HG02840 (cell line): ENCODE measurements at regions not wholly inside any gene's neighbourhood (a gene's known extent, or its start where the extent isn't known, plus 50 kb on each side); places are given as distances from the start of the nearest gene placed in this dataset.

Experiments used
- ATAC-seq: cut with Tn5 transposase; IDR thresholded peaks from one replicate; pipeline ENCODE4 v1.9.1; 2021; ENCODE audit warnings: mild to moderate bottlenecking, moderate library complexity, moderate number of reproducible peaks; ENCODE audit not compliant: unreplicated experiment, low FRiP score

- ATAC-seq, result no peak
Observed at GRCh38 chrX:43479070-43479469, 177.0 kb upstream of the MAOA start.

GRCh38 chrX:43479850-43480249 is 176.2 kb upstream of the MAOA start:
- no peak for ATAC-seq

- ATAC-seq, result no peak
Observed at GRCh38 chrX:43481576-43481975, 174.5 kb upstream of the MAOA start.

GRCh38 chrX:43493756-43494155 is 162.3 kb upstream of the MAOA start:
- no peak for ATAC-seq

- ATAC-seq, result no peak
Observed at GRCh38 chrX:43500246-43500645, 155.9 kb upstream of the MAOA start.

- ATAC-seq, result no peak
Observed at GRCh38 chrX:43500996-43501694, 155.0 kb upstream of the MAOA start.

GRCh38 chrX:43504394-43504793 is 151.7 kb upstream of the MAOA start:
- no peak for ATAC-seq

GRCh38 chrX:43505769-43506168 is 150.3 kb upstream of the MAOA start:
- ATAC-seq, result no peak

- no peak for ATAC-seq
Observed at GRCh38 chrX:43508694-43509093, 147.4 kb upstream of the MAOA start.

GRCh38 chrX:43510209-43510608 is 145.9 kb upstream of the MAOA start:
- no peak for ATAC-seq

GRCh38 chrX:43513085-43513484 is 143.0 kb upstream of the MAOA start:
- ATAC-seq, result no peak

- ATAC-seq, result no peak
Observed at GRCh38 chrX:43514820-43515219, 141.3 kb upstream of the MAOA start.

- ATAC-seq, result no peak
Observed at GRCh38 chrX:43522582-43522981, 133.5 kb upstream of the MAOA start.

- ATAC-seq, result no peak
Observed at GRCh38 chrX:43525901-43526610, 130.0 kb upstream of the MAOA start.

GRCh38 chrX:43526878-43527277 is 129.2 kb upstream of the MAOA start:
- ATAC-seq, result no peak

- ATAC-seq, result no peak
Observed at GRCh38 chrX:43527801-43528200, 128.3 kb upstream of the MAOA start.

GRCh38 chrX:43530837-43531236 is 125.3 kb upstream of the MAOA start:
- no peak for ATAC-seq

GRCh38 chrX:43540318-43540717 is 115.8 kb upstream of the MAOA start:
- ATAC-seq, result no peak

- no peak for ATAC-seq
Observed at GRCh38 chrX:43551590-43551989, 104.5 kb upstream of the MAOA start.

GRCh38 chrX:43552156-43552555 is 103.9 kb upstream of the MAOA start:
- no peak for ATAC-seq

- no peak for ATAC-seq
Observed at GRCh38 chrX:43552703-43553102, 103.4 kb upstream of the MAOA start.

- no peak for ATAC-seq
Observed at GRCh38 chrX:43553257-43553656, 102.8 kb upstream of the MAOA start.
